OCI-LY7 (cell line): ENCODE measurements at regions not wholly inside any gene's neighbourhood (a gene's known extent, or its start where the extent isn't known, plus 50 kb on each side); places are given as distances from the start of the nearest gene placed in this dataset.
"Not testable (repeated sequence)": the region's sequence is repeated elsewhere in the genome, so short reads cannot be mapped to it uniquely, and the experiment has no call there.

Experiments
- EZH2phosphoT487 ChIP-seq: fragments of 200-600 bp; sonication (generic); IDR thresholded peaks from 2 replicates; pipeline ENCODE4 v1.6.1; 2018; ENCODE audit warnings: low read depth, borderline replicate concordance, mild to moderate bottlenecking, mixed run types, antibody characterized with exemption, low read length, moderate library complexity, mixed read lengths
- TF ChIP-seq, protein P1 (sequence below): fragments of 200-600 bp; sonication (generic); conservative IDR thresholded peaks from 2 replicates; pipeline ENCODE4 v1.5.1; 2014; ENCODE audit warnings: mild to moderate bottlenecking, antibody characterized with exemption, low read length, moderate library complexity, mixed read lengths

GRCh38 chr7:150098592-150098991 lies 224.6 kb upstream of the LRRC61 start:
- TF ChIP-seq, protein P1, sequence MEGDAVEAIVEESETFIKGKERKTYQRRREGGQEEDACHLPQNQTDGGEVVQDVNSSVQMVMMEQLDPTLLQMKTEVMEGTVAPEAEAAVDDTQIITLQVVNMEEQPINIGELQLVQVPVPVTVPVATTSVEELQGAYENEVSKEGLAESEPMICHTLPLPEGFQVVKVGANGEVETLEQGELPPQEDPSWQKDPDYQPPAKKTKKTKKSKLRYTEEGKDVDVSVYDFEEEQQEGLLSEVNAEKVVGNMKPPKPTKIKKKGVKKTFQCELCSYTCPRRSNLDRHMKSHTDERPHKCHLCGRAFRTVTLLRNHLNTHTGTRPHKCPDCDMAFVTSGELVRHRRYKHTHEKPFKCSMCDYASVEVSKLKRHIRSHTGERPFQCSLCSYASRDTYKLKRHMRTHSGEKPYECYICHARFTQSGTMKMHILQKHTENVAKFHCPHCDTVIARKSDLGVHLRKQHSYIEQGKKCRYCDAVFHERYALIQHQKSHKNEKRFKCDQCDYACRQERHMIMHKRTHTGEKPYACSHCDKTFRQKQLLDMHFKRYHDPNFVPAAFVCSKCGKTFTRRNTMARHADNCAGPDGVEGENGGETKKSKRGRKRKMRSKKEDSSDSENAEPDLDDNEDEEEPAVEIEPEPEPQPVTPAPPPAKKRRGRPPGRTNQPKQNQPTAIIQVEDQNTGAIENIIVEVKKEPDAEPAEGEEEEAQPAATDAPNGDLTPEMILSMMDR = not testable (repeated sequence)
- TF ChIP-seq EZH2phosphoT487 = not testable (repeated sequence)
